HG02870 (cell line): ENCODE measurements at regions not wholly inside any gene's neighbourhood (a gene's known extent, or its start where the extent isn't known, plus 50 kb on each side); places are given as distances from the start of the nearest gene placed in this dataset.
A peak's percentile ranks its signal among the peaks of the same experiment; 100 is the strongest.

Experiments
- ATAC-seq: cut with Tn5 transposase; IDR thresholded peaks from one replicate; pipeline ENCODE4 v1.9.1; 2021; ENCODE audit warnings: mild to moderate bottlenecking, moderate library complexity; ENCODE audit not compliant: unreplicated experiment

- ATAC-seq: no peak
Observed at GRCh38 chr7:91812388-91812787, 68.1 kb downstream of the MTERF1 start.

GRCh38 chr7:91814189-91814588, 66.3 kb downstream of the MTERF1 start:
- ATAC-seq: peak; percentile 94
